SK-N-SH (cell line): ENCODE measurements at regions not wholly inside any gene's neighbourhood (a gene's known extent, or its start where the extent isn't known, plus 50 kb on each side); places are given as distances from the start of the nearest gene placed in this dataset.

Source experiments
- SMC3 ChIP-seq: IDR thresholded peaks from 2 replicates; pipeline ENCODE4 v1.6.1; 2012; ENCODE audit warnings: low read depth, low read length, improper control_type of control experiment
- TF ChIP-seq, protein P1 (sequence below): fragments of 200-600 bp; sonication (generic); IDR thresholded peaks from 2 replicates; pipeline ENCODE4 v1.6.1; 2017; ENCODE audit warnings: antibody characterized with exemption, mild to moderate bottlenecking, moderate library complexity

DNA sequence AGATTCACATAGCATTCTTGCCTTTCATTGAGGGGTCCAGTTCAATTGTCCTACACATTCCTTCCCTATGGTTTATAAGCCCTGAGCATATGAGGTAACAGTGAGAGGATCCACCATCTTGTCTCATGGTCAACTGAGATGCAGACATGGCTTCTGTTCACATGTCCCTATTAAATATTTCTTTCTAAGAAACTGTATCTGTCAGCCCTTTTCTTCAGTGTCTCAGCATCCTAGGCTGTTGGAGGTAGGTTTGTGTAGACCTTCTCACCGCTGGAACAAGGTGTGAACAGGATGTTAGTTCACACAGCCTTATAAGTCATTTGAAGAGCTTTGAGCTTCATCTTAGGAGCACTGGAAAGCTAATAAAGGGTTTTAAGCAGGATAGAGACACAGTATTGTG lies 110.3 kb upstream of the EDNRB start:
- no peak for TF ChIP-seq SMC3
- TF ChIP-seq, protein P1, sequence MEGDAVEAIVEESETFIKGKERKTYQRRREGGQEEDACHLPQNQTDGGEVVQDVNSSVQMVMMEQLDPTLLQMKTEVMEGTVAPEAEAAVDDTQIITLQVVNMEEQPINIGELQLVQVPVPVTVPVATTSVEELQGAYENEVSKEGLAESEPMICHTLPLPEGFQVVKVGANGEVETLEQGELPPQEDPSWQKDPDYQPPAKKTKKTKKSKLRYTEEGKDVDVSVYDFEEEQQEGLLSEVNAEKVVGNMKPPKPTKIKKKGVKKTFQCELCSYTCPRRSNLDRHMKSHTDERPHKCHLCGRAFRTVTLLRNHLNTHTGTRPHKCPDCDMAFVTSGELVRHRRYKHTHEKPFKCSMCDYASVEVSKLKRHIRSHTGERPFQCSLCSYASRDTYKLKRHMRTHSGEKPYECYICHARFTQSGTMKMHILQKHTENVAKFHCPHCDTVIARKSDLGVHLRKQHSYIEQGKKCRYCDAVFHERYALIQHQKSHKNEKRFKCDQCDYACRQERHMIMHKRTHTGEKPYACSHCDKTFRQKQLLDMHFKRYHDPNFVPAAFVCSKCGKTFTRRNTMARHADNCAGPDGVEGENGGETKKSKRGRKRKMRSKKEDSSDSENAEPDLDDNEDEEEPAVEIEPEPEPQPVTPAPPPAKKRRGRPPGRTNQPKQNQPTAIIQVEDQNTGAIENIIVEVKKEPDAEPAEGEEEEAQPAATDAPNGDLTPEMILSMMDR = no peak
